ENCODE measurements at regions not wholly inside any gene's neighbourhood (a gene's known extent, or its start where the extent isn't known, plus 50 kb on each side); places are given as distances from the start of the nearest gene placed in this dataset.

- DNase-seq (ENCODE audit: extremely low read depth, low read depth), result no peak
Observed at GRCh38 chr7:106957766-106958165, 86.7 kb upstream of the PRKAR2B start.

GRCh38 chr7:106959753-106960152 lies 84.8 kb upstream of the PRKAR2B start:
- DNase-seq (ENCODE audit: extremely low read depth, low read depth), result peak; percentile 11

- no peak for DNase-seq (ENCODE audit: extremely low read depth, low read depth)
Observed at GRCh38 chr7:106962751-106963150, 81.8 kb upstream of the PRKAR2B start.

GRCh38 chr7:106964466-106964865 lies 80.0 kb upstream of the PRKAR2B start:
- no peak for DNase-seq (ENCODE audit: extremely low read depth, low read depth)

- DNase-seq (ENCODE audit: extremely low read depth, low read depth), result no peak
Observed at GRCh38 chr7:106965108-106965507, 79.4 kb upstream of the PRKAR2B start.

DNA sequence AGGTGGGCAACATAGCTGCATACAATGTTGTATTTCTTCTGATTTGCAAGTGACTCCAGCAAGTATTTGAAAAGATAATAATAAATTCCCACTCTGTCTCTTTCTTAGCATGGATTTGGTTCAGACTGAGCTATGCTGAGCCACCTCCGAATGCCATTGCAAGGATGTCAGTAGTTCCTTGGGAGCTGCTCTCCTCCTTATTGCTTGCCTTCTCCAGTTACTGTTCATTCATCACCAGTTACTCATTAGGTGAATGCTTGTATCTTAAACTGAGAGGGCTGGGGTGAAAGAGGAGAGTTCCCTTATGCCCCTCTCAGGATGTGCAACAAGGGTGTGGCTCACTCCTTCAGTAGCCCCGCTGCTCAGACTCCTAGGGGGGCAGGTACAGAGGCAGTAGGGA lies 78.4 kb upstream of the PRKAR2B start:
- no peak for DNase-seq (ENCODE audit: extremely low read depth, low read depth)

GRCh38 chr7:106968160-106968559 lies 76.3 kb upstream of the PRKAR2B start:
- no peak for DNase-seq (ENCODE audit: extremely low read depth, low read depth)

GRCh38 chr7:106978425-106979420 lies 65.8 kb upstream of the PRKAR2B start:
- DNase-seq (ENCODE audit: extremely low read depth, low read depth), result no peak

- no peak for DNase-seq (ENCODE audit: extremely low read depth, low read depth)
Observed at GRCh38 chr7:106979551-106980357, 64.8 kb upstream of the PRKAR2B start.

GRCh38 chr7:106980358-106980685 lies 64.2 kb upstream of the PRKAR2B start:
- DNase-seq (ENCODE audit: extremely low read depth, low read depth), result no peak

DNA sequence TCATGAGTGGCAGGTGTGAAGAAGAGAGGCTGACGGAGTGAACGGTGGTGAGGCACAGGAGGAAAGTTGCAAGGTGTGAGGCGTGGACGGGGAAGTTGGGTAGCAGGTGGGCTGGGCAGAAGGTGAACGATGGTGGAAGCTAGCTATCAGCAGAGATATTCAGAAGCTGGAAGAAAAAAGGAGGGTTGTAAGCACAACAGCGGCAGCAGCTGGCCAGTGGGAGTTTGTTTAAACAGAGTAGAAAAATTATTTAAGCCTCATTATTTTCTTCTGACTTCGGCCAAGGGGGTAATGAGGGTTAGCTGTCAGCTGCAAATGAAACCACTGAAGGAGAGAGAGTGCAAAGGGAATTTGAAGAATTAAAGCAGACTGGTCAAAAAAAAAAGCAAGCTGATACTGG lies 62.1 kb upstream of the PRKAR2B start:
- no peak for DNase-seq (ENCODE audit: extremely low read depth, low read depth)

DNA sequence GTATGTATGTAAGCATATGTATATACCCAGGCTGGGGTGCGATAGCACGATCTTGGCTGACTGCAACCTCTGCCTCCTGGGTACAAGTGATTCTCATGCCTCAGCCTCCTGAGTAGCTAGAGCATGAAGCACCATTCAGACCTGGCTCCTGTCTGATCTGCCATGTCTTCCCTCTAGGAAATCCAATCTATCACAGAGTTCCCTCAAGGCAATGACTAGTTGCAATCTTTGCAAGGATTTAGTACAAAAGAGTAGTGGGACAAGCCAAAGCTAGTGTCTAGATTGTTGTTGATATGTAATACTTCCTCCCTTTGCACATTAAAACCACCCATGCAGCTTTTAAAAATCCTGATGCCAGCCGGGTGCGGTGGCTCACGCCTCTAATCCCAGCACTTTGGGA lies 60.5 kb upstream of the PRKAR2B start:
- DNase-seq (ENCODE audit: extremely low read depth, low read depth), result no peak

GRCh38 chr7:106986450-106986977 lies 58.0 kb upstream of the PRKAR2B start:
- DNase-seq (ENCODE audit: extremely low read depth, low read depth), result no peak

GRCh38 chr7:106987777-106988176 lies 56.7 kb upstream of the PRKAR2B start:
- no peak for DNase-seq (ENCODE audit: extremely low read depth, low read depth)

DNA sequence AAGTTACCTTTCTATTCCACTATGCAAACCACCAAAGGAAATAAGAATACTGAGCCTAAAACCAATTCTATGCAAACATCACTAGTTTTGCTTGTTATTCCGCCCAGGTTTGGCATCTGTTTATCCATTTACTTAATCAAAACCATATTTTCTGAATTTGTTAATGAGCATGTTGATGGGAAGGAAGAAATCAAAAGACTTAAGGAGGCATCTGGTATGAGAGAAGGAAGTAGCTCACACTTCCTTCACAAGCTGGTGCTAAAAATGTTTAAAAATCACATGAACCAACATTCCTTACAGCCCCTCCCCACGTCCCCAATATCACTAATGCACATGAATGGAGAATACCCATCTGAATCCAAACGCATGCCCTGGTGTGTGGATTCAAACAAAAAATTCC lies 52.0 kb upstream of the PRKAR2B start:
- no peak for DNase-seq (ENCODE audit: extremely low read depth, low read depth)
